SK-N-SH (cell line): ENCODE measurements at regions not wholly inside any gene's neighbourhood (a gene's known extent, or its start where the extent isn't known, plus 50 kb on each side); places are given as distances from the start of the nearest gene placed in this dataset.

Experiments
- CTCF ChIA-PET: fragments of 300-600, 350-600 bp; formaldehyde crosslinking; extraction: SDS; loops from one replicate; lab custom pipeline; 2021; lab: Yijun Ruan, JAX
- POLR2A ChIA-PET: fragments of 350-600 bp; sonication (Branson Sonifier 250); formaldehyde crosslinking; extraction: SDS; loops from one replicate; lab custom pipeline; 2020; ENCODE audit warnings: antibody characterized with exemption, inconsistent platforms; lab: Yijun Ruan, JAX
- DNase-seq: peaks from one replicate; pipeline ENCODE4 v3.0.0; 2012
- H2AFZ ChIP-seq: fragments of 200-600 bp; sonication (generic); 2 replicates; pipeline ENCODE4 v1.8.1; 2016; ENCODE audit warnings: antibody characterized with exemption, mild to moderate bottlenecking, low read depth
- H3F3A ChIP-seq: fragments of 200-600 bp; sonication (generic); replicated peaks from 2 replicates; pipeline ENCODE3; 2016; ENCODE audit warnings: antibody characterized with exemption, mild to moderate bottlenecking; ENCODE audit not compliant: insufficient read depth
- H3K27ac ChIP-seq, 2 experiments: fragments of 200-500 bp in 1 of 2; fragments of 200-600 bp in 1 of 2; sonication (Bioruptor generic) in 1 of 2; sonication (generic), shearing (Covaris generic) in 1 of 2; 2 replicates each; pipeline versions ENCODE4 v1.5.1 to v1.6.1; 2014 to 2016; ENCODE audit warnings: low read depth in 2 of 2, inconsistent platforms in 1 of 2, low read length in 1 of 2, mild to moderate bottlenecking in 1 of 2, mixed read lengths in 1 of 2
- H3K27me3 ChIP-seq: fragments of 200-600 bp; sonication (generic), shearing (Covaris generic); 2 replicates; pipeline ENCODE4 v1.6.1; 2016; ENCODE audit warnings: mixed run types; ENCODE audit not compliant: insufficient read depth
- H3K36me3 ChIP-seq, 2 experiments: fragments of 200-500 bp in 1 of 2; fragments of 200-600 bp in 1 of 2; sonication (Bioruptor generic) in 1 of 2; sonication (generic) in 1 of 2; replicated peaks in 1 of 2; 2 replicates each; pipeline versions ENCODE3 to v1.5.1; 2014 to 2016; ENCODE audit warnings: low read length in 1 of 2, mild to moderate bottlenecking in 1 of 2; ENCODE audit not compliant: insufficient read depth in 2 of 2, control insufficient read depth in 1 of 2
- H3K4me1 ChIP-seq, 2 experiments: fragments of 200-500 bp in 1 of 2; fragments of 200-600 bp in 1 of 2; sonication (Bioruptor generic) in 1 of 2; sonication (generic), shearing (Covaris generic) in 1 of 2; 2 replicates each; pipeline versions ENCODE4 v1.5.1 to v1.6.1; 2014 to 2016; ENCODE audit warnings: low read depth in 1 of 2, low read length in 1 of 2, mixed run types in 1 of 2; ENCODE audit not compliant: insufficient read depth in 2 of 2, control insufficient read depth in 1 of 2
- H3K4me2 ChIP-seq: fragments of 200-600 bp; sonication (generic), shearing (Covaris generic); 2 replicates; pipeline ENCODE4 v1.6.1; 2017; ENCODE audit warnings: mixed run types
- H3K4me3 ChIP-seq, 2 experiments: fragments of 200-500 bp in 1 of 2; fragments of 200-600 bp in 1 of 2; sonication (Bioruptor generic) in 1 of 2; sonication (generic), shearing (Covaris generic) in 1 of 2; 2 replicates each; pipeline versions ENCODE4 v1.5.1 to v1.8.1; 2014 to 2016; ENCODE audit warnings: low read depth in 2 of 2, inconsistent platforms in 1 of 2, low read length in 1 of 2, mild to moderate bottlenecking in 1 of 2, mixed read lengths in 1 of 2, moderate library complexity in 1 of 2
- H3K79me2 ChIP-seq: fragments of 200-600 bp; sonication (generic); 2 replicates; pipeline ENCODE4 v1.8.1; 2017; ENCODE audit warnings: mild to moderate bottlenecking; ENCODE audit not compliant: insufficient read depth
- H3K9ac ChIP-seq: fragments of 200-600 bp; sonication (generic); 2 replicates; pipeline ENCODE4 v1.6.1; 2017; ENCODE audit warnings: mixed run types
- H3K9me2 ChIP-seq: fragments of 200-600 bp; sonication (generic); 2 replicates; pipeline ENCODE4 v1.6.1; 2017; ENCODE audit warnings: mixed run types
- H3K9me3 ChIP-seq: fragments of 200-600 bp; sonication (generic); 2 replicates; pipeline ENCODE4 v1.6.1; 2017; ENCODE audit warnings: mixed run types, mild to moderate bottlenecking, moderate library complexity
- H4K20me1 ChIP-seq: fragments of 200-600 bp; sonication (generic); 2 replicates; pipeline ENCODE4 v1.6.1; 2017; ENCODE audit warnings: mild to moderate bottlenecking, mixed run types; ENCODE audit not compliant: insufficient read depth
- ELF1 ChIP-seq: IDR thresholded peaks from 2 replicates; pipeline ENCODE4 v1.4.0; 2012
- FOSL2 ChIP-seq: IDR thresholded peaks from 2 replicates; pipeline ENCODE4 v1.4.0; 2012; ENCODE audit warnings: low read depth, mild to moderate bottlenecking, moderate library complexity, borderline replicate concordance
- JUND ChIP-seq: IDR thresholded peaks from 2 replicates; pipeline ENCODE4 v1.4.0; 2012
- NFIC ChIP-seq: IDR thresholded peaks from 2 replicates; pipeline ENCODE4 v1.4.0; 2012; ENCODE audit warnings: borderline replicate concordance
- NRF1 ChIP-seq: IDR thresholded peaks from 2 replicates; pipeline ENCODE4 v1.6.1; 2012; ENCODE audit warnings: low read depth, mild to moderate bottlenecking, low read length
- PBX3 ChIP-seq: IDR thresholded peaks from 2 replicates; pipeline ENCODE4; 2012
- POLR2AphosphoS5 ChIP-seq: IDR thresholded peaks from 2 replicates; pipeline ENCODE4 v1.6.1; 2012; ENCODE audit warnings: low read depth, low read length
- RXRA ChIP-seq: IDR thresholded peaks from 2 replicates; pipeline ENCODE4 v1.4.0; 2012; ENCODE audit warnings: low read depth, mild to moderate bottlenecking, borderline replicate concordance
- TEAD4 ChIP-seq: IDR thresholded peaks from 2 replicates; pipeline ENCODE4 v1.4.0; 2012; ENCODE audit warnings: mild to moderate bottlenecking, borderline replicate concordance; ENCODE audit not compliant: insufficient read depth
- USF2 ChIP-seq: fragments of 150-350 bp; IDR thresholded peaks from 2 replicates; pipeline ENCODE4 v1.6.1; 2017; ENCODE audit warnings: antibody characterized with exemption, low read length, low read depth, borderline replicate concordance
- YY1 ChIP-seq: IDR thresholded peaks from 2 replicates; pipeline ENCODE4 v1.4.0; 2012; ENCODE audit warnings: low read depth, mild to moderate bottlenecking
- WGBS: methylation state at CpG from one replicate; pipeline ENCODE4 v1.1.6; 2017; ENCODE audit warnings: low lambda C conversion rate; 5-methylcytosine and 5-hydroxymethylcytosine counted together
- TF ChIP-seq, protein P1 (sequence below): fragments of 150-350 bp; IDR thresholded peaks from 2 replicates; pipeline ENCODE4 v1.6.1; 2016; ENCODE audit warnings: mild to moderate bottlenecking, low read depth, low read length
- TF ChIP-seq, protein P2 (sequence below): IDR thresholded peaks from 2 replicates; pipeline ENCODE4 v1.6.1; 2012; ENCODE audit warnings: mild to moderate bottlenecking, low read depth, low read length, moderate library complexity

DNA sequence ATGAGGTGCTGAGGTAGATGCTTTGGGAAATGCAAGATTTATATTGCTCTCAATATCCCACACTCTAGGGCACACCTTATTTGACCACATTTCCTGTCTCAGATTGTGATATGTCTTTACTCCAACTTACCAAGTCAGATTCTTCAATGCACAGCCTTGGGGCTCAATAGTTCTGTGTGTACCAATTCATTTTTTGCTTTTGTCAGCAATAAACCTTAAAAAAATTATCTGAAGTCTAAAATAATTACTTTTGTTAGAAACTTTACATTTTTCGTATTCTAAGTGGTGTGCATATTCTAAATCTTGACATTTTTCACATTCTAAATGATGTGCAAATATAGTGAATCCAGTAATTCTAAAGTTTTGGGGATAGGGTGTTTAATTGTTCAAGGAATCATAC is 447.5 kb upstream of the COX7C start (continued):
- TF ChIP-seq TEAD4 (no peak), YY1 (no peak), USF2 (no peak), PBX3 (no peak), NRF1 (no peak)
- TF ChIP-seq, protein P1, sequence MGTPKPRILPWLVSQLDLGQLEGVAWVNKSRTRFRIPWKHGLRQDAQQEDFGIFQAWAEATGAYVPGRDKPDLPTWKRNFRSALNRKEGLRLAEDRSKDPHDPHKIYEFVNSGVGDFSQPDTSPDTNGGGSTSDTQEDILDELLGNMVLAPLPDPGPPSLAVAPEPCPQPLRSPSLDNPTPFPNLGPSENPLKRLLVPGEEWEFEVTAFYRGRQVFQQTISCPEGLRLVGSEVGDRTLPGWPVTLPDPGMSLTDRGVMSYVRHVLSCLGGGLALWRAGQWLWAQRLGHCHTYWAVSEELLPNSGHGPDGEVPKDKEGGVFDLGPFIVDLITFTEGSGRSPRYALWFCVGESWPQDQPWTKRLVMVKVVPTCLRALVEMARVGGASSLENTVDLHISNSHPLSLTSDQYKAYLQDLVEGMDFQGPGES = no peak
- TF ChIP-seq, all 33 proteins: peak for 0

GRCh38 chr5:86175224-86175623 is 442.5 kb upstream of the COX7C start:
- H3K27ac ChIP-seq = no peak overlapping the region
- no peak overlapping the region for H3K4me2 ChIP-seq
- DNase-seq = no peak
- no peaks in the 10 kb centered on the region for H3K36me3 ChIP-seq
- H3K4me1 ChIP-seq = no peaks in the 10 kb centered on the region
- ChIA-PET POLR2A (no interaction called here), CTCF (no interaction called here)
- H3K9ac ChIP-seq = no peak overlapping the region
- no peak overlapping the region for H2AFZ ChIP-seq
- no peaks in the 10 kb centered on the region for H3K9me2 ChIP-seq
- H3K4me3 ChIP-seq = no peak overlapping the region
- H3K27me3 ChIP-seq = no peaks in the 10 kb centered on the region
- no peaks in the 10 kb centered on the region for H3K79me2 ChIP-seq
- H3K9me3 ChIP-seq = no peaks in the 10 kb centered on the region
- 0% methylated on average over 1 of the region's 1 CpG for WGBS
- H4K20me1 ChIP-seq = no peaks in the 10 kb centered on the region
- TF ChIP-seq JUND (no peak), RXRA (no peak), ELF1 (no peak), FOSL2 (no peak), NFIC (no peak), POLR2AphosphoS5 (no peak)
- TF ChIP-seq, protein P2, sequence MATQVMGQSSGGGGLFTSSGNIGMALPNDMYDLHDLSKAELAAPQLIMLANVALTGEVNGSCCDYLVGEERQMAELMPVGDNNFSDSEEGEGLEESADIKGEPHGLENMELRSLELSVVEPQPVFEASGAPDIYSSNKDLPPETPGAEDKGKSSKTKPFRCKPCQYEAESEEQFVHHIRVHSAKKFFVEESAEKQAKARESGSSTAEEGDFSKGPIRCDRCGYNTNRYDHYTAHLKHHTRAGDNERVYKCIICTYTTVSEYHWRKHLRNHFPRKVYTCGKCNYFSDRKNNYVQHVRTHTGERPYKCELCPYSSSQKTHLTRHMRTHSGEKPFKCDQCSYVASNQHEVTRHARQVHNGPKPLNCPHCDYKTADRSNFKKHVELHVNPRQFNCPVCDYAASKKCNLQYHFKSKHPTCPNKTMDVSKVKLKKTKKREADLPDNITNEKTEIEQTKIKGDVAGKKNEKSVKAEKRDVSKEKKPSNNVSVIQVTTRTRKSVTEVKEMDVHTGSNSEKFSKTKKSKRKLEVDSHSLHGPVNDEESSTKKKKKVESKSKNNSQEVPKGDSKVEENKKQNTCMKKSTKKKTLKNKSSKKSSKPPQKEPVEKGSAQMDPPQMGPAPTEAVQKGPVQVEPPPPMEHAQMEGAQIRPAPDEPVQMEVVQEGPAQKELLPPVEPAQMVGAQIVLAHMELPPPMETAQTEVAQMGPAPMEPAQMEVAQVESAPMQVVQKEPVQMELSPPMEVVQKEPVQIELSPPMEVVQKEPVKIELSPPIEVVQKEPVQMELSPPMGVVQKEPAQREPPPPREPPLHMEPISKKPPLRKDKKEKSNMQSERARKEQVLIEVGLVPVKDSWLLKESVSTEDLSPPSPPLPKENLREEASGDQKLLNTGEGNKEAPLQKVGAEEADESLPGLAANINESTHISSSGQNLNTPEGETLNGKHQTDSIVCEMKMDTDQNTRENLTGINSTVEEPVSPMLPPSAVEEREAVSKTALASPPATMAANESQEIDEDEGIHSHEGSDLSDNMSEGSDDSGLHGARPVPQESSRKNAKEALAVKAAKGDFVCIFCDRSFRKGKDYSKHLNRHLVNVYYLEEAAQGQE = no peak
- H3F3A ChIP-seq = peaks cover 8% of the 10 kb centered on the region
